RWPE2 (cell line): ENCODE measurements at regions not wholly inside any gene's neighbourhood (a gene's known extent, or its start where the extent isn't known, plus 50 kb on each side); places are given as distances from the start of the nearest gene placed in this dataset.

Experiments used
- ATAC-seq: fragments of 200-7000 bp; cut with Tn5 transposase; 3 replicates; pipeline ENCODE4 v1.9.1; 2021; ENCODE audit warnings: low read depth
- DNase-seq: peaks from one replicate; pipeline ENCODE4 v3.0.0-alpha.2; 2020; ENCODE audit warnings: low spot score
- H3K27ac ChIP-seq: fragments of 450-650 bp; 2 replicates; pipeline ENCODE4 v1.5.1; 2017; ENCODE audit warnings: mild to moderate bottlenecking; ENCODE audit not compliant: poor library complexity, severe bottlenecking
- H3K27me3 ChIP-seq: fragments of 250-450 bp; sonication (Bioruptor Pico); 2 replicates; pipeline ENCODE4 v1.5.1; 2021; ENCODE audit warnings: mild to moderate bottlenecking, moderate library complexity; ENCODE audit not compliant: insufficient read depth, poor library complexity, severe bottlenecking
- H3K36me3 ChIP-seq: fragments of 250-450 bp; sonication (Bioruptor Pico); 2 replicates; pipeline ENCODE4 v1.5.1; 2020; ENCODE audit warnings: low read depth, mild to moderate bottlenecking, moderate library complexity
- H3K4me1 ChIP-seq: fragments of 250-450 bp; sonication (Bioruptor Pico); 2 replicates; pipeline ENCODE4 v1.5.1; 2021; ENCODE audit warnings: mild to moderate bottlenecking, moderate library complexity; ENCODE audit not compliant: insufficient read depth, poor library complexity, severe bottlenecking
- H3K4me3 ChIP-seq: fragments of 250-450 bp; sonication (Bioruptor Pico); 2 replicates; pipeline ENCODE4 v1.5.1; 2021; ENCODE audit warnings: mild to moderate bottlenecking, moderate library complexity; ENCODE audit not compliant: severe bottlenecking
- H3K9me3 ChIP-seq: fragments of 250-450 bp; sonication (Bioruptor Pico); 2 replicates; pipeline ENCODE4 v1.5.1; 2021; ENCODE audit warnings: mild to moderate bottlenecking, moderate library complexity; ENCODE audit not compliant: severe bottlenecking
- CTCF ChIP-seq: fragments of 450-650 bp; IDR thresholded peaks from one replicate; pipeline ENCODE4 v1.5.1; 2017; ENCODE audit warnings: mild to moderate bottlenecking, moderate library complexity; ENCODE audit not compliant: poor library complexity, severe bottlenecking

- H3K36me3 ChIP-seq = no peaks in the 10 kb centered on the region
- TF ChIP-seq CTCF = no peak
- ATAC-seq (no peak), DNase-seq (no peak)
- H3K27ac ChIP-seq = no peak overlapping the region
- no peak overlapping the region for H3K4me3 ChIP-seq
- H3K9me3 ChIP-seq = no peaks in the 10 kb centered on the region
- no peaks in the 10 kb centered on the region for H3K27me3 ChIP-seq
- no peaks in the 10 kb centered on the region for H3K4me1 ChIP-seq
Measured at GRCh38 chr6:49339096-49339495, 124.0 kb downstream of the MMUT start.

GRCh38 chr6:49336514-49337131 is 126.4 kb downstream of the MMUT start:
- Histone ChIP-seq H3K27ac (no peak overlapping the region), H3K9me3 (no peaks in the 10 kb centered on the region), H3K4me3 (no peak overlapping the region), H3K36me3 (no peaks in the 10 kb centered on the region), H3K4me1 (peaks cover 3% of the 10 kb centered on the region), H3K27me3 (no peaks in the 10 kb centered on the region)
- ATAC-seq (no peak), DNase-seq (no peak)
- no peak for TF ChIP-seq CTCF

- Histone ChIP-seq H3K27ac (no peak overlapping the region), H3K4me1 (peaks cover 3% of the 10 kb centered on the region), H3K9me3 (no peaks in the 10 kb centered on the region), H3K4me3 (no peak overlapping the region), H3K27me3 (no peaks in the 10 kb centered on the region), H3K36me3 (no peaks in the 10 kb centered on the region)
- DNase-seq = no peak
- ATAC-seq = peak; percentile 58; the same call in 2 of the 3 replicates
- TF ChIP-seq CTCF = no peak
Measured at GRCh38 chr6:49333345-49334125, 129.5 kb downstream of the MMUT start.

GRCh38 chr6:49332781-49333180 is 130.3 kb downstream of the MMUT start:
- Histone ChIP-seq H3K27me3 (no peaks in the 10 kb centered on the region), H3K4me1 (peaks cover 3% of the 10 kb centered on the region), H3K36me3 (no peaks in the 10 kb centered on the region), H3K9me3 (no peaks in the 10 kb centered on the region), H3K4me3 (no peak overlapping the region), H3K27ac (no peak overlapping the region)
- ATAC-seq (no peak), DNase-seq (no peak)
- no peak for TF ChIP-seq CTCF

- Histone ChIP-seq H3K9me3 (peaks cover 5% of the 10 kb centered on the region), H3K27ac (no peak overlapping the region), H3K4me3 (no peak overlapping the region), H3K27me3 (no peaks in the 10 kb centered on the region), H3K4me1 (peaks cover 24% of the 10 kb centered on the region), H3K36me3 (no peaks in the 10 kb centered on the region)
- ATAC-seq (no peak), DNase-seq (no peak)
- TF ChIP-seq CTCF = no peak
Measured at GRCh38 chr6:49329186-49329585, 133.9 kb downstream of the MMUT start.
